Activated CD4-positive, alpha-beta T cell treated with anti-CD3 and anti-CD28 coated beads, Interleukin-2, amount 10 ng/mL, durations not matched to agents 24 days and 14 days (primary cell): ENCODE measurements at regions not wholly inside any gene's neighbourhood (a gene's known extent, or its start where the extent isn't known, plus 50 kb on each side); places are given as distances from the start of the nearest gene placed in this dataset.

Experiments used
- DNase-seq: peaks from one replicate; pipeline ENCODE4 v3.0.0; 2022
- H3K27ac Mint-ChIP-seq: one replicate; pipeline ENCODE4 v1.8.0; 2022; ENCODE audit warnings: mild to moderate bottlenecking, mixed read lengths
- H3K27me3 Mint-ChIP-seq: one replicate; pipeline ENCODE4 v1.8.0; 2022; ENCODE audit warnings: mixed read lengths
- H3K36me3 Mint-ChIP-seq: one replicate; pipeline ENCODE4 v1.8.0; 2022; ENCODE audit warnings: low read depth, mild to moderate bottlenecking, mixed read lengths
- H3K4me1 Mint-ChIP-seq: one replicate; pipeline ENCODE4 v1.8.0; 2021; ENCODE audit warnings: mixed read lengths
- H3K4me3 Mint-ChIP-seq: one replicate; pipeline ENCODE4 v1.8.0; 2022; ENCODE audit warnings: mild to moderate bottlenecking, moderate library complexity, mixed read lengths
- H3K9me3 Mint-ChIP-seq: one replicate; pipeline ENCODE4 v1.8.0; 2021; ENCODE audit warnings: mixed read lengths
- intact Hi-C: fragments of 100-400 bp; cut with micrococcal nuclease; formaldehyde crosslinking; loops from one replicate; pipeline ENCODE4 v1.15.1; 2023

GRCh38 chr1:199710974-199711373, 316.5 kb upstream of the NR5A2 start:
- intact Hi-C loops, result no loop called here
- Mint-ChIP-seq H3K27me3 (peaks cover 4% of the 10 kb centered on the region), H3K4me3 (no peak overlapping the region), H3K36me3 (no peaks in the 10 kb centered on the region), H3K27ac (no peak overlapping the region), H3K9me3 (peaks cover 9% of the 10 kb centered on the region), H3K4me1 (no peaks in the 10 kb centered on the region)
- DNase-seq, result no peak

DNA sequence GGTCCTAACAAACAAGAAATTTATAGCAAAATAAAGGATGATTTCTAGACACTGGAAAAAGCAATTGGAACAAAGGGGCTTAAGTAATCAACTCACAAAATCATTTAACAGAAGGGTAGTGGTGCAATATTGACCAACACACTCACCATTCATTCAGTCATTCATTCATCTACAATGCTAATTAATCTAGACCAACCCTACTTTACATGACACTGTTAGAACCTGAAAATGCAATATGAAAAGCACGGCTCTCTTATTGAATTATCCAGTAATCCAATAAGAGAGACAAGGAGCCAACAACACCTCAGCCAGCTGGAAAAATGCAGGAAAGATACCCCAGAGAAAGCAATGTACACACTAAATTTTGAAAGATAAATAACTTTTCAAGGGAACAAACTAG, 310.8 kb upstream of the NR5A2 start:
- H3K4me3 Mint-ChIP-seq, result no peak overlapping the region
- H3K36me3 Mint-ChIP-seq, result no peaks in the 10 kb centered on the region
- no peaks in the 10 kb centered on the region for H3K4me1 Mint-ChIP-seq
- no peak overlapping the region for H3K27ac Mint-ChIP-seq
- peaks cover 14% of the 10 kb centered on the region for H3K27me3 Mint-ChIP-seq
- H3K9me3 Mint-ChIP-seq, result peaks cover 4% of the 10 kb centered on the region
- intact Hi-C loops, result no loop called here
- no peak for DNase-seq

- Mint-ChIP-seq H3K9me3 (no peaks in the 10 kb centered on the region), H3K27me3 (peaks cover 13% of the 10 kb centered on the region), H3K4me3 (no peak overlapping the region), H3K36me3 (no peaks in the 10 kb centered on the region), H3K27ac (no peak overlapping the region), H3K4me1 (no peaks in the 10 kb centered on the region)
- intact Hi-C loops, result no loop called here
- DNase-seq, result no peak
Observed at GRCh38 chr1:199719156-199719842, 308.2 kb upstream of the NR5A2 start.

DNA sequence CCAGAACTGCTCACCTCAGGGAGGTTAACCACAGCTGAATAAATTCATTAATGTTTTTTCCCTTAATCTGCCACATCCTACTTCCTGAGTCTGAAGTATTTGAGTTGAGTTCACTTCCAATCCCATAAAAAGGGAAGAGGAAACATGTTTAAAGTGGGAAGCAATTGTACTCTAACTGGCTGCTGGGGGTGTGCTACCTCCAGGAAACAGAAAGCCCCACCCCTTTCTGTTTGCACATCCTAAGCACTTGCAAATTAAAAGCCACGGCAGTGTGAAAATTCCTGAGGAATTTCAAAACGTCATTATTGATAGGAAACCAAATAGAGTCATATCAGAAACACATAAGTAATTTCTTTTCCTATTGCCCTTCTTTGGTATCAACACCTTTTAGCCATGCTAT, 307.0 kb upstream of the NR5A2 start:
- no peak for DNase-seq
- intact Hi-C loops, result no loop called here
- peaks cover 4% of the 10 kb centered on the region for H3K4me1 Mint-ChIP-seq
- no peaks in the 10 kb centered on the region for H3K36me3 Mint-ChIP-seq
- H3K9me3 Mint-ChIP-seq, result no peaks in the 10 kb centered on the region
- H3K27me3 Mint-ChIP-seq, result peaks cover 10% of the 10 kb centered on the region
- no peak overlapping the region for H3K27ac Mint-ChIP-seq
- no peak overlapping the region for H3K4me3 Mint-ChIP-seq

GRCh38 chr1:199721001-199721400, 306.5 kb upstream of the NR5A2 start:
- Mint-ChIP-seq H3K27ac (no peak overlapping the region), H3K4me3 (no peak overlapping the region), H3K27me3 (peaks cover 10% of the 10 kb centered on the region), H3K36me3 (no peaks in the 10 kb centered on the region), H3K4me1 (peaks cover 4% of the 10 kb centered on the region), H3K9me3 (no peaks in the 10 kb centered on the region)
- intact Hi-C loops, result no loop called here
- no peak for DNase-seq

GRCh38 chr1:199723250-199723956, 304.1 kb upstream of the NR5A2 start:
- no peak overlapping the region for H3K4me3 Mint-ChIP-seq

DNA sequence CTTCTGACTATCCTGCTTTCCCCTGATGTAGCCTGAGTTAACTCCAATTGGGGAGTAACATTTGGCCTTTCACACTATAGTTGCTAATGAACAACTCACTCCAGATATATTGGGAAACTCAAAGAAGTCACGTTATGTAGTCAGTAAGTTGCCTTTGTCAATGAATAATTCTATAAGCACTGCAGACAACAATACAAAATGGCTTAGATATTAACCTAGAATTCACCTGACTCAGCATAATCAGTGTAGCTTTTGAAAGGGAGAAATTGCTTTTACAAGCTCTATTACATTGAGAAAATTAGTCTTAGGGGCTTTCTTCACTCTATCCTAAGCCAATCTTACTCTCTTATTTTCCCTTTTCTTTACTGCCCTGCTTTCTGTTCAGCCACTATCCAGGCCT, 303.5 kb upstream of the NR5A2 start:
- Mint-ChIP-seq H3K9me3 (no peaks in the 10 kb centered on the region), H3K4me1 (peaks cover 4% of the 10 kb centered on the region), H3K27me3 (peaks cover 8% of the 10 kb centered on the region), H3K36me3 (no peaks in the 10 kb centered on the region), H3K27ac (no peak overlapping the region), H3K4me3 (no peak overlapping the region)
- DNase-seq, result no peak
- intact Hi-C loops, result no loop called here

More at GRCh38 chr1:199723250-199723956, 304.1 kb upstream of the NR5A2 start:
- intact Hi-C loops, result no loop called here
- DNase-seq, result no peak
- peaks cover 8% of the 10 kb centered on the region for H3K27me3 Mint-ChIP-seq
- H3K4me1 Mint-ChIP-seq, result peaks cover 4% of the 10 kb centered on the region
- H3K36me3 Mint-ChIP-seq, result no peaks in the 10 kb centered on the region
- no peaks in the 10 kb centered on the region for H3K9me3 Mint-ChIP-seq
- no peak overlapping the region for H3K27ac Mint-ChIP-seq

GRCh38 chr1:199725002-199725565, 302.4 kb upstream of the NR5A2 start:
- H3K27me3 Mint-ChIP-seq, result peaks cover 8% of the 10 kb centered on the region
- no peak for DNase-seq
- H3K27ac Mint-ChIP-seq, result no peak overlapping the region
- H3K36me3 Mint-ChIP-seq, result no peaks in the 10 kb centered on the region
- H3K4me3 Mint-ChIP-seq, result no peak overlapping the region
- H3K4me1 Mint-ChIP-seq, result peaks cover 4% of the 10 kb centered on the region
- intact Hi-C loops, result no loop called here
- no peaks in the 10 kb centered on the region for H3K9me3 Mint-ChIP-seq

GRCh38 chr1:199727682-199728081, 299.8 kb upstream of the NR5A2 start:
- no peak for DNase-seq
- Mint-ChIP-seq H3K4me1 (peaks cover 4% of the 10 kb centered on the region), H3K27me3 (peaks cover 6% of the 10 kb centered on the region), H3K36me3 (no peaks in the 10 kb centered on the region), H3K27ac (no peak overlapping the region), H3K4me3 (no peak overlapping the region), H3K9me3 (no peaks in the 10 kb centered on the region)
- intact Hi-C loops, result no loop called here

DNA sequence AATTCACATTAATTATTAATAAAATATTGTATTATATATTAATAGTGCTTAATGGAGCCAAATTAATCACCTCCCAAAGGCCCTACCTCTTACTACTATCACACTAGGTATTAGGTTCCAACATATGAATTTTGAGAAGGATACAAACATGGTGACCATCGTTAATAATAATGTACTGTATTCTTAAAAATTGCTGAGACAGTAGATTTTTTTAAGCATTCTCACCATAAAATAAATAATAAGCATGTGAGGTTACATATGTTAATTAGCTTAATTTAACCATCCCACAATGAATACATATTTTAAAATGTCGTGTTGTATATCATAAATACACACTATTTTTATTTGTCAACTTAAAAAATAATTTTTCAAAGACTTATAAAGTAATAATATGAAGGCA, 299.2 kb upstream of the NR5A2 start:
- Mint-ChIP-seq H3K4me3 (no peak overlapping the region), H3K36me3 (no peaks in the 10 kb centered on the region), H3K4me1 (peaks cover 4% of the 10 kb centered on the region), H3K27me3 (peaks cover 7% of the 10 kb centered on the region), H3K9me3 (no peaks in the 10 kb centered on the region), H3K27ac (no peak overlapping the region)
- no peak for DNase-seq
- intact Hi-C loops, result no loop called here

- Mint-ChIP-seq H3K4me1 (no peaks in the 10 kb centered on the region), H3K36me3 (no peaks in the 10 kb centered on the region), H3K9me3 (no peaks in the 10 kb centered on the region), H3K27me3 (peaks cover 1% of the 10 kb centered on the region), H3K4me3 (no peak overlapping the region), H3K27ac (no peak overlapping the region)
- DNase-seq, result no peak
- intact Hi-C loops, result no loop called here
Observed at GRCh38 chr1:199733125-199733524, 294.4 kb upstream of the NR5A2 start.

- Mint-ChIP-seq H3K4me1 (no peaks in the 10 kb centered on the region), H3K27me3 (peaks cover 1% of the 10 kb centered on the region), H3K9me3 (no peaks in the 10 kb centered on the region), H3K36me3 (no peaks in the 10 kb centered on the region), H3K27ac (no peak overlapping the region), H3K4me3 (no peak overlapping the region)
- no peak for DNase-seq
- intact Hi-C loops, result no loop called here
Observed at GRCh38 chr1:199734186-199734585, 293.3 kb upstream of the NR5A2 start.

DNA sequence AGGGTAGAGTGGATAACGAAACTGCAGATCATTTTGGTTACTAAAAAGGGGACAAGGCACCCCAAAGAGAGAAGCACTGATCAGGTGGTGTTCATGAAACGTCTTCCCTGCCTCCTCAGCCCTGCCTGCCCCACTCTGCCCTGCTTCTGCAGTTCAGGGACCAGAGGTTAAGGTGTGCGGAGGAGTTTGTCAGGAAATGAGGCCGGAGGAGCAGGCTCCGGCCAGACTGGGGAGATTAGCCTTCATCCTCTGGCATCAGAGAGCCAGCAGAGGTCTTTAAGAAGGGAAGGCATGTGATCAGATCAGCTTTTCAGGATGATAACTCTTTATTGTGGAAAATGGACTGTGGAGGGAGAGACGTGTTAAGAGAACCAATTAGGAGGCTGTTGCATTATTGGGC, 291.9 kb upstream of the NR5A2 start:
- H3K4me1 Mint-ChIP-seq, result no peaks in the 10 kb centered on the region
- no peak for DNase-seq
- no peak overlapping the region for H3K4me3 Mint-ChIP-seq
- H3K27me3 Mint-ChIP-seq, result peaks cover 1% of the 10 kb centered on the region
- no peaks in the 10 kb centered on the region for H3K36me3 Mint-ChIP-seq
- H3K9me3 Mint-ChIP-seq, result no peaks in the 10 kb centered on the region
- intact Hi-C loops, result no loop called here
- no peak overlapping the region for H3K27ac Mint-ChIP-seq

DNA sequence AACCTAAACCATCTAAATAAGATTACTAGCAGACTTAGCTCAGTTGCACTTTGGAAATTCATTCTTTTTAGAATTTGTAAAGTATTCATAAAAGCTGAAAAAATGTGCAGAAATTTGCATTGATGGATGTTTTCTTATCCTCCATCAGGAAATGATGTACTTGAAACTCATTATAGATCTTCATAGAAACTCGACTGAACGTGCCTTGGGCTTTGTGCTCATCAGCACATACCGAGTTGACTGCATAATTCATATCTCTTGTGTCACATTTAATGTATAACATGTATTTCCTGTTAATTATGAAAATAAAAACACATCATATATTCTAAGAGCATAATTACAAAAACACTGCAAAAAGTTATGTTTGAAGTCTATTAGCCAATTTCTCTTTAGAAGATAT, 290.9 kb upstream of the NR5A2 start:
- intact Hi-C loops, result no loop called here
- no peak overlapping the region for H3K27ac Mint-ChIP-seq
- H3K4me1 Mint-ChIP-seq, result no peaks in the 10 kb centered on the region
- no peak for DNase-seq
- H3K4me3 Mint-ChIP-seq, result no peak overlapping the region
- no peaks in the 10 kb centered on the region for H3K9me3 Mint-ChIP-seq
- peaks cover 1% of the 10 kb centered on the region for H3K27me3 Mint-ChIP-seq
- no peaks in the 10 kb centered on the region for H3K36me3 Mint-ChIP-seq
